Neural progenitor cell (in vitro differentiated cells): ENCODE measurements at regions not wholly inside any gene's neighbourhood (a gene's known extent, or its start where the extent isn't known, plus 50 kb on each side); places are given as distances from the start of the nearest gene placed in this dataset.

Experiments
- EZH2 ChIP-seq: fragments of 200-600 bp; sonication (generic); IDR thresholded peaks from 2 replicates; pipeline ENCODE4 v1.6.1; 2017; ENCODE audit warnings: antibody characterized with exemption, mild to moderate bottlenecking, moderate library complexity
- TF ChIP-seq, protein P1 (sequence below): fragments of 200-600 bp; sonication (generic); IDR thresholded peaks from 2 replicates; pipeline ENCODE4 v1.5.1; 2017; ENCODE audit warnings: antibody characterized with exemption, mild to moderate bottlenecking

DNA sequence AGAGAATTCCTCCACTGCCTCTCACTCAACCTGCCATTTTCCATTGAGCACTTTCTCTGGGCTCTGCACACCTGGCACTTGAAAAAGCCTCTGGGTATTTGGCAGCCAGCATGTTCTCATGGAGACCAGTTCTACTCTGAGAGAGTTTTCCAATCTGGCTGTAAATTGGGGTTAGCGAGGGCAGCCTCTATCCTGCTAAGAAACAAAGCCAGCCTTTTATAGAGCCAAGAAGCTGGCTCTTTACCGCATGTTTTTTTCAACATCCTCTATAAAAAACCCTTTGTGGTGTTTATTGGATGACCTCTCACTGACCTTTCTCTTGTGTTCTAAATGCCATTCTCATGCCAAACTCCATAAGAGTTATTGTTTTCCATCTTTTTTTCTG is 52.6 kb upstream of the RCBTB2 start:
- TF ChIP-seq, protein P1, sequence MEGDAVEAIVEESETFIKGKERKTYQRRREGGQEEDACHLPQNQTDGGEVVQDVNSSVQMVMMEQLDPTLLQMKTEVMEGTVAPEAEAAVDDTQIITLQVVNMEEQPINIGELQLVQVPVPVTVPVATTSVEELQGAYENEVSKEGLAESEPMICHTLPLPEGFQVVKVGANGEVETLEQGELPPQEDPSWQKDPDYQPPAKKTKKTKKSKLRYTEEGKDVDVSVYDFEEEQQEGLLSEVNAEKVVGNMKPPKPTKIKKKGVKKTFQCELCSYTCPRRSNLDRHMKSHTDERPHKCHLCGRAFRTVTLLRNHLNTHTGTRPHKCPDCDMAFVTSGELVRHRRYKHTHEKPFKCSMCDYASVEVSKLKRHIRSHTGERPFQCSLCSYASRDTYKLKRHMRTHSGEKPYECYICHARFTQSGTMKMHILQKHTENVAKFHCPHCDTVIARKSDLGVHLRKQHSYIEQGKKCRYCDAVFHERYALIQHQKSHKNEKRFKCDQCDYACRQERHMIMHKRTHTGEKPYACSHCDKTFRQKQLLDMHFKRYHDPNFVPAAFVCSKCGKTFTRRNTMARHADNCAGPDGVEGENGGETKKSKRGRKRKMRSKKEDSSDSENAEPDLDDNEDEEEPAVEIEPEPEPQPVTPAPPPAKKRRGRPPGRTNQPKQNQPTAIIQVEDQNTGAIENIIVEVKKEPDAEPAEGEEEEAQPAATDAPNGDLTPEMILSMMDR, result no peak
- TF ChIP-seq EZH2, result no peak
